ENCODE measurements at regions not wholly inside any gene's neighbourhood (a gene's known extent, or its start where the extent isn't known, plus 50 kb on each side); places are given as distances from the start of the nearest gene placed in this dataset.

DNA sequence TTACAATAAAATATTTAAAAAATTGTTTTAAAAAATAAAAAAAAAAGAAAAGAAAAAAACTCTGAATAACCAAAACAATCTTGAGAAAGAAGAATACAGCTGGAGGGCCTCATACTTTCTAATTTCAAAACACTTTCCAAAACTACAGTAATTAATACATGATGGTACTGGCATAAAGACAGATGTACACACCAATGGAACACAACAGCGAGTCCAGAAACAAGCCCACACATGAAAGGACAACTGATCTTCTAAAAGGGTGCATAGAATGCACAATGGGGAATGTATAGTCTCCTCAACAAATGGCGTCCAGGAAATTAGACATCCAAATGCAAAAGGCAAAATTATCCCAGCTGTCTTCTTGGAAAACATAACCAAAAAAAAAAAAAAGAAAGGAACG, 99.6 kb downstream of the LURAP1L start:
- TF ChIP-seq, protein P1, sequence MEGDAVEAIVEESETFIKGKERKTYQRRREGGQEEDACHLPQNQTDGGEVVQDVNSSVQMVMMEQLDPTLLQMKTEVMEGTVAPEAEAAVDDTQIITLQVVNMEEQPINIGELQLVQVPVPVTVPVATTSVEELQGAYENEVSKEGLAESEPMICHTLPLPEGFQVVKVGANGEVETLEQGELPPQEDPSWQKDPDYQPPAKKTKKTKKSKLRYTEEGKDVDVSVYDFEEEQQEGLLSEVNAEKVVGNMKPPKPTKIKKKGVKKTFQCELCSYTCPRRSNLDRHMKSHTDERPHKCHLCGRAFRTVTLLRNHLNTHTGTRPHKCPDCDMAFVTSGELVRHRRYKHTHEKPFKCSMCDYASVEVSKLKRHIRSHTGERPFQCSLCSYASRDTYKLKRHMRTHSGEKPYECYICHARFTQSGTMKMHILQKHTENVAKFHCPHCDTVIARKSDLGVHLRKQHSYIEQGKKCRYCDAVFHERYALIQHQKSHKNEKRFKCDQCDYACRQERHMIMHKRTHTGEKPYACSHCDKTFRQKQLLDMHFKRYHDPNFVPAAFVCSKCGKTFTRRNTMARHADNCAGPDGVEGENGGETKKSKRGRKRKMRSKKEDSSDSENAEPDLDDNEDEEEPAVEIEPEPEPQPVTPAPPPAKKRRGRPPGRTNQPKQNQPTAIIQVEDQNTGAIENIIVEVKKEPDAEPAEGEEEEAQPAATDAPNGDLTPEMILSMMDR (IDR thresholded peaks at IDR 0.05) = no peak
- no peak for TF ChIP-seq POLR2A (IDR thresholded peaks at IDR 0.05)

All from uterus (tissue), 2 donors.